IPS-NIHi11 (cell line): ENCODE measurements at regions not wholly inside any gene's neighbourhood (a gene's known extent, or its start where the extent isn't known, plus 50 kb on each side); places are given as distances from the start of the nearest gene placed in this dataset.

Source experiments
- DNase-seq: peaks from one replicate; pipeline ENCODE4 v3.0.0; 2012; ENCODE audit warnings: mixed read lengths, low spot score

- DNase-seq = no peak
Measured at GRCh38 chr13:106350208-106350607, 185.3 kb downstream of the EFNB2 start.

- peak; percentile 29 for DNase-seq
Measured at GRCh38 chr13:106349080-106349931, 186.2 kb downstream of the EFNB2 start.

DNA sequence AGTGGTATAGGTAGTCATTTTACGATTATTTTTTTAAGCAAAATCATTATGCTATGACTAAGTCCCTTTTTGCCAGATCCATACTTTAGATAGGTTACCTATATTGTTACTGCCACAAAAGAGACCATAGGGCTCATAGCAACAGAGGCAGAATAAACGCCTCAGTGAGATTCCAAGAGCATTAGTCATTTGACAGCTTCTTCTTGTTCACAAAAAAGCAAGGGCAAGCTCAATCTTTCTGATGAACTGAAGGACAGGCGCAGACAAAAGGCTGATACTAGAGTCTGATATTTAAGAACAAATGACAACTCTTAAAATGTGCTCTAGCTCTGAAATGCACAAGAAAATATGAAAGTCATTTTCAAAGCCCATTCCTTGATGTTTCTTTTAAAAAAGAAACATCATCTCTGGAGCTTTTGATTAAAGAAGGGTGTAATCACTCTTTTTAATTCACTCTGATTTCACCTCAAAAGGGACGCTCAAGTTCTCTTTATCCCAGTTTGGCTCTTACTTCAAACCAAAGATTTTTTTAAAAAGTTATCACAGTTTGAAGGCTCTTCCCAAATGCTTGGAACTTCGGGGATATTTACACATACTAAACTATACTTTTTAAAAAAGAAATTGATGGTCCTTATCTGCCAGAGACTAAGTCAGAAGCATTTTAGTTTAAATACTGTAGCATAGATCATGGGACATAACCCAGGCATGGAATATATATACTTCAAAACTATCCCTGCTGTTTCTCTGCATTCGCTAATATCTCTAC lies 187.2 kb downstream of the EFNB2 start:
- no peak for DNase-seq

DNA sequence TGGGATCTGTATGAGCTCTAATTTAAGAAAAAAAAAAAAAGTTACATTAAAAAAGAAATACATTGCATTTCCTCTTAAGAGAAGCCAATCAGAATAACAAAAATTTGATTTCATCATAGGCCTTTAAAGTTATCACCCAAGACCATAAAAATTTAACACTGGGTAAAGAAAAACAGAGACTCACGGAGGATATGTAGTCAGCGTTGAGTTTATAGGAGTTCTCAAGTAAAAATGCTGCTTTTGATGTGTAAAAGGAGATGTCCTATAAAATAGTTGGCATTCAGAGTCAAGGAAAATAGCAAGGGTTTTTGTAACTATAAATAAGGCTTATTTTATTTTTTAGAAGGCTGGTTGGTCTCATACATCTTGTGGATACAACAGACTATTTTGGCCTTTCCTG lies 191.1 kb downstream of the EFNB2 start:
- no peak for DNase-seq

DNA sequence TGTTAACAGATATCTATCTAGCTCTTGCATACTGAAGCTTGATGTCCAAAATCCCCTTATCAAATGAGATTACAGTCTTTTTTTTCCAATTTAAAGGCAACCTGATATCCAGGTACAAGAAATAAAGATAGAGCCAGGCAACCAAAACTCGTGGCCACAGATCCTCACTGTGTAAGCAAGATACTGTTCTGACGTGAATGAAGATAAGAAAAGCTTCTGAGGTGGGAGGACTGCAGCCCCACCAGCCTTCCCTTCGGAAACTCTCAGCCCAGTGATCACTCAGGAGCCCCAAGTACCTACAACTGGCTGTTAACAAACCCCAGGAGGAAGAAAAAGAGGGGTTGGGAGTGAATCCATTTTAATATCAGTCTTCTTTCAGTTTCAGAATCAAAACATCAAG lies 191.6 kb downstream of the EFNB2 start:
- DNase-seq = no peak

DNA sequence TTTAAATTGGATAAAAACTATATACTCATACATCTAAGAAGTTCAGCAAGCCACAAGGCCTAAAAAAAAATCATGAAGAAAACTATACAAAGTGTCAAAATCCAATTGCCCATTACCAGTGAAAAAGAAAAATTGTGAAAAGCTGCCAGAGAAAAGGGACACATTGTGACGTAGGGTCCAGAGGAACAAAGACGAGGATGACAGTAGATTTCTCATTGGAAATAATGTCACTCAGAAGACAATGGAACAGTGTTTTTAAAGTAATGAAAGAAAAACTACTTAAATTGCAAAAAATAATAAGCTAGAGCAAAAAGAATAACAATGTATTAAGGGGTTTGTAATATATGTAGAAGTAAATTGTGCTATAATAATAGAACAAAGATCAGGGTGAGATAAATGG lies 195.2 kb downstream of the EFNB2 start:
- no peak for DNase-seq

- no peak for DNase-seq
Measured at GRCh38 chr13:106337096-106337850, 198.2 kb downstream of the EFNB2 start.

DNA sequence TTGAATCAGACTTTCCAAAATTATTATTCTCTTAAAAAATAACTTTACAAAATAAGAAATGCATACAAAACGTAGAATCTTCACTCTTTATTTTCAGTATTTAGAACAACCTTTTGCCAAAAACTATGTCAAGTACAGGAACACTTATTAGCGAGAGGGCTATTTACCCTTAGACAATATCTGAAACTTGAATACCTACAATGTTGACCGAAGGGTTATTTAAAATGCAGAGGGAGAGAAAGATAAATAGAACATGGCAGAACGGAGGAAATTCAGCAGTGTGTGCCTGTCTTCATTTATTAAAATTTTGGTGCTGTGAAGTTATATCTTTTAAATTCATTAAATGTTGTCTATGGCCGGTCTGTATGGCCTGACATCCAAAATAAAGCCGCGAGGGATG lies 198.8 kb downstream of the EFNB2 start:
- DNase-seq = no peak

DNA sequence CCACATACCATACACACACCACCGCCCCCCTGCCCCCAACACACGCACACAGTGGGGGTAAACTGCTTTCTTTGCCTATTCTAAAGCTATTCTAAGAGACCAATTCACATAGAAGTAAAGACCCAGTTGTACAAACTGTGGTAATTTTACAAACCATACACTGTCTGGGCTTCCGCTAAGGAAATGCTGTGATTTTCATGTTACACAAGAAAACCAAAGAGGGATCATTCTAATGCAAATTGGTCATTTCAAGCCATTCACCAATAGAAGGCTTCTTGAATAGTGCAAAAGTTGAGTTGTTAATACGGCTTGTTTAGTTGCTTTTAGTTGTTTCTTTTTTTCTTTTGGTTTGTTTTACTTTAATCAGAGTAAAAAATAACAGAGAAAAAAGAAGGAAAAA lies 202.8 kb downstream of the EFNB2 start:
- DNase-seq = no peak

- DNase-seq = no peak
Measured at GRCh38 chr13:106331116-106331515, 204.3 kb downstream of the EFNB2 start.

DNA sequence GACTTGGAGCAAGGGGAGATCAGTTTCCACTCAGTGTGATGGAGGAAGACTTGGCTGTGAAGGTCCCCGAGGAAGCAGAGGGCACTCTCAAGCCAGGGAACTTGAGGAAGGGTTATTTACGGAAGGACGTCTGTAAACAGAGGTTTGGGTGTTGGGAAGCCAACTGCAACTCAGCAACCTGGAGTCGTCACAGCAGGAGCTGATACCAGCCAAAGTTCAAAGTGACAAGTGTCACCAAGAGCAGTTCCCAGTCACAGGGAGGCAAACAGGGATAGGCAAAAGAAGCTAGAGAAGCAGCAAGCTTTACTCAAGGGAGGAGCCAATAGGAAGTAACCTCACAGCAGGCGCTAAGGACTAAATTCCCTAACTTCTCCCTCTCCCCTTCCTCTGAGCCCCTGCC lies 205.5 kb downstream of the EFNB2 start:
- no peak for DNase-seq

- no peak for DNase-seq
Measured at GRCh38 chr13:106326751-106327150, 208.7 kb downstream of the EFNB2 start.

- DNase-seq = no peak
Measured at GRCh38 chr13:106324444-106324843, 211.0 kb downstream of the EFNB2 start.

DNA sequence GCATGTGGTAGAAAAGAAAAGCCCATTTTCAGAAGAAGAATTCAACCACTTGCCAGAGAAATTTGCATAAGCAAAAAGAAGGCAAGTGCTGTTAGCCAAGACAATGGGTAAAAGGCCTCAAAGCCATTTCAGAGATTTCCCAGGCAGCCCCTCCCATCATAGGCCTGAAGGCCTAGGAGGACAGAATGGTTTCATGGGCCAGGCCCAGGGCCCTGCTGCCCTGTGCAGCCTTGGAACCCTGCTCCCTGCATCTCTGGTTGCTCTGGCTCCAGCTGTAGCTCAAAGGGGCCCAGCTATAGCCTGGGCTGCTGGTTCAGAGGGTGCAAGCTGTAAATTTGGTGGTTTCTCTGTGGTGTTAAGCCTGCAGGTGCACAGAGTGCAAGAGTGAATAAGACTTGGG lies 212.8 kb downstream of the EFNB2 start:
- no peak for DNase-seq

GRCh38 chr13:106318941-106319411 lies 216.5 kb downstream of the EFNB2 start:
- no peak for DNase-seq

DNA sequence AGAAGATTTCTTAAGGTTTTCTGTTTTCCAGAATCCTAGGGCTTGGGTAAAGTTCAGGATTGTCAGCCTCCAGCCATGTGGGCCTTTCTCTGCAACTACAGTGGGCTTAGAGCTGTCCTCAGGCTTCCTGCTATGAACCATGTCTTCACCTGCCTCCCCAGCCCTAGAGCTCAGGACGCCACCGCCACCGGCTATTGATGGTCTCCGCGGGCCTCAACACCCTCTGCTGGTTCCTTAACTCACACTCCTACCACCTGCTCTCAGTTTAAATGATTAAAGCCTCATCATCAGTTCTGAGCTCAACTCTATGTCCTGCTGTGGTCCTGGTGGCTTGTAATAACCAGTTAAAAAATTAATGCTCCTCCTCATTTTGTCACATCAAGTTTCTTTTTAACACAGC lies 221.0 kb downstream of the EFNB2 start:
- DNase-seq = no peak

DNA sequence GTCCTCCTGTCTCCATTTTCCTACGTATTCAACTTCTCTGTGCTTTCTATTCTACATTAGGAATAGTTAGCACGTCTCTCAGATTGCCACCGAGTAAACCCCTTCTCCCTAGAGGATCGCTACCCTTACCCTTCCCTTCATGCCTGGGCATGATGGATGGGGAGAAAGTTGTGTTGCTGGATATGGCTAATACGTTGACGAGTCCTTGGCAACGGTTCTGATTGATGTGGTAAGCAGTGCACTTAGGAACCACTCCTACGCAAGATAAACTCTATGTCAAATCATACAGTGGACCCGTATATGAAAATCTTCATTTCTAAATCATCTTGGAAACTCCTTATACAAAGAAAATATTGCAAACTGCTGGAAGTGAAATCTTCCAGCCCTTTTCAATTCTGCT lies 224.5 kb downstream of the EFNB2 start:
- DNase-seq = no peak

DNA sequence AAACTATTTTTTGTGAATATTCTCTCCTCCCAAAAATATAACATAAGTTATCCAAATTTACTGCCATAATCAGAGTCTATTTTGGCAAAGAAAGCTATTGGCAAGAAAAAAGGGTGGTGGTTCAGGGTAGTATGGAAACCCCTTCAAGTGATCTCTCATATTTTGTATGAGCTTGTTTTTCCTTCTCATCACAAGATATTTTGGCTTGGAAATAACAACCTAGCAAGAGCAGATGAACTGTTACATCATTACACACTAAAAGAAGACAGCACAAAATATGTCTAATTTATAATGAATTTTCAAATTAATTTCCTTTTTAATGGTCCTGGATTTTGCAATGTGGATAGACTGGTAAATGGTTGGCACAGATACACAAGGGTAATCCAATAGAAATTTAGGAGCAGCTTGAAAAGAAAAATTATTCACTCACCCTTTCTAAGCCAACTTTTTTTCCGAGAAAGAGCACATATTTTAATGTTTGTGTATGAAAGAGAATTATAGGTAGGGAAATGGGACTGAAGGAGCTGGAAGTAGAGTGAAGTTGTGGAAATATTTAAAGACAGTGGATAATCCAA lies 225.1 kb downstream of the EFNB2 start:
- DNase-seq = no peak

- no peak for DNase-seq
Measured at GRCh38 chr13:106306748-106307277, 228.6 kb downstream of the EFNB2 start.

GRCh38 chr13:106302843-106303242 lies 232.6 kb downstream of the EFNB2 start:
- DNase-seq = no peak

GRCh38 chr13:106302011-106302410 lies 233.5 kb downstream of the EFNB2 start:
- DNase-seq = no peak

GRCh38 chr13:106299621-106300020 lies 235.8 kb downstream of the EFNB2 start:
- DNase-seq = no peak
